ENCODE measurements at regions not wholly inside any gene's neighbourhood (a gene's known extent, or its start where the extent isn't known, plus 50 kb on each side); places are given as distances from the start of the nearest gene placed in this dataset.

- TF ChIP-seq CTCF (IDR thresholded peaks at IDR 0.05; ENCODE audit: low read depth, low read length) (no peak), EZH2phosphoT487 (IDR thresholded peaks at IDR 0.05; ENCODE audit: low read depth) (no peak)
- Histone ChIP-seq H3K4me1 (ENCODE audit: low read length) (no peaks in the 10 kb centered on the region), H3K36me3 (replicated peaks; ENCODE audit: low read depth, low read length) (no peaks in the 10 kb centered on the region), H3K27me3 (ENCODE audit: low read depth, low read length) (no peaks in the 10 kb centered on the region; the same call in 1 of the 2 replicates), H3K27ac (ENCODE audit: low read length) (no peak overlapping the region), H3K79me2 (ENCODE audit: low read length) (no peaks in the 10 kb centered on the region), H3K9me3 (ENCODE audit: insufficient read depth, low read length) (no peaks in the 10 kb centered on the region), H4K20me1 (ENCODE audit: insufficient read depth, low read length) (no peaks in the 10 kb centered on the region), H2AFZ (ENCODE audit: low read depth, low read length) (no peak overlapping the region), H3K4me3 (ENCODE audit: low read length) (no peak overlapping the region), H3K4me2 (ENCODE audit: low read length) (no peak overlapping the region), H3K9ac (ENCODE audit: low read length) (no peak overlapping the region)
These were observed 141.1 kb upstream of the EEF1E1 start for GRCh38 chr6:8243475-8243874.

- no peak overlapping the region for H3K4me3 ChIP-seq (ENCODE audit: low read length)
- no peak overlapping the region for H2AFZ ChIP-seq (ENCODE audit: low read depth, low read length)
- H3K9me3 ChIP-seq (ENCODE audit: insufficient read depth, low read length), result no peaks in the 10 kb centered on the region
- H3K79me2 ChIP-seq (ENCODE audit: low read length), result no peaks in the 10 kb centered on the region
- H3K36me3 ChIP-seq (replicated peaks; ENCODE audit: low read depth, low read length), result no peaks in the 10 kb centered on the region
- no peak overlapping the region for H3K27ac ChIP-seq (ENCODE audit: low read length)
- H3K4me2 ChIP-seq (ENCODE audit: low read length), result no peak overlapping the region
- H3K27me3 ChIP-seq (ENCODE audit: low read depth, low read length), result no peaks in the 10 kb centered on the region; the same call in 1 of the 2 replicates
- no peaks in the 10 kb centered on the region for H4K20me1 ChIP-seq (ENCODE audit: insufficient read depth, low read length)
- no peak overlapping the region for H3K9ac ChIP-seq (ENCODE audit: low read length)
- H3K4me1 ChIP-seq (ENCODE audit: low read length), result no peaks in the 10 kb centered on the region
- TF ChIP-seq EZH2phosphoT487 (IDR thresholded peaks at IDR 0.05; ENCODE audit: low read depth) (no peak), CTCF (IDR thresholded peaks at IDR 0.05; ENCODE audit: low read depth, low read length) (no peak)
These were observed 140.5 kb upstream of the EEF1E1 start for GRCh38 chr6:8242885-8243284.

GRCh38 chr6:8240301-8240700, 138.0 kb upstream of the EEF1E1 start:
- Histone ChIP-seq H3K79me2 (ENCODE audit: low read length) (no peaks in the 10 kb centered on the region), H4K20me1 (ENCODE audit: insufficient read depth, low read length) (no peaks in the 10 kb centered on the region), H3K9me3 (ENCODE audit: insufficient read depth, low read length) (no peaks in the 10 kb centered on the region), H3K4me2 (ENCODE audit: low read length) (no peak overlapping the region), H3K4me3 (ENCODE audit: low read length) (no peak overlapping the region), H3K27ac (ENCODE audit: low read length) (no peak overlapping the region), H3K9ac (ENCODE audit: low read length) (no peak overlapping the region), H3K36me3 (replicated peaks; ENCODE audit: low read depth, low read length) (no peaks in the 10 kb centered on the region), H2AFZ (ENCODE audit: low read depth, low read length) (no peak overlapping the region), H3K4me1 (ENCODE audit: low read length) (no peaks in the 10 kb centered on the region), H3K27me3 (ENCODE audit: low read depth, low read length) (no peaks in the 10 kb centered on the region; the same call in 1 of the 2 replicates)
- TF ChIP-seq CTCF (IDR thresholded peaks at IDR 0.05; ENCODE audit: low read depth, low read length) (no peak), EZH2phosphoT487 (IDR thresholded peaks at IDR 0.05; ENCODE audit: low read depth) (no peak)

- TF ChIP-seq CTCF (IDR thresholded peaks at IDR 0.05; ENCODE audit: low read depth, low read length) (no peak), EZH2phosphoT487 (IDR thresholded peaks at IDR 0.05; ENCODE audit: low read depth) (no peak)
- Histone ChIP-seq H2AFZ (ENCODE audit: low read depth, low read length) (no peak overlapping the region), H3K79me2 (ENCODE audit: low read length) (no peaks in the 10 kb centered on the region), H3K9me3 (ENCODE audit: insufficient read depth, low read length) (no peaks in the 10 kb centered on the region), H3K9ac (ENCODE audit: low read length) (no peak overlapping the region), H3K4me1 (ENCODE audit: low read length) (no peaks in the 10 kb centered on the region), H4K20me1 (ENCODE audit: insufficient read depth, low read length) (no peaks in the 10 kb centered on the region), H3K36me3 (replicated peaks; ENCODE audit: low read depth, low read length) (no peaks in the 10 kb centered on the region), H3K4me3 (ENCODE audit: low read length) (no peak overlapping the region), H3K27ac (ENCODE audit: low read length) (no peak overlapping the region), H3K4me2 (ENCODE audit: low read length) (no peak overlapping the region), H3K27me3 (ENCODE audit: low read depth, low read length) (no peaks in the 10 kb centered on the region; the same call in 1 of the 2 replicates)
These were observed 136.7 kb upstream of the EEF1E1 start for GRCh38 chr6:8238773-8239683.

Data from OCI-LY3 (cell line).